ENCODE measurements at regions not wholly inside any gene's neighbourhood (a gene's known extent, or its start where the extent isn't known, plus 50 kb on each side); places are given as distances from the start of the nearest gene placed in this dataset.

DNA sequence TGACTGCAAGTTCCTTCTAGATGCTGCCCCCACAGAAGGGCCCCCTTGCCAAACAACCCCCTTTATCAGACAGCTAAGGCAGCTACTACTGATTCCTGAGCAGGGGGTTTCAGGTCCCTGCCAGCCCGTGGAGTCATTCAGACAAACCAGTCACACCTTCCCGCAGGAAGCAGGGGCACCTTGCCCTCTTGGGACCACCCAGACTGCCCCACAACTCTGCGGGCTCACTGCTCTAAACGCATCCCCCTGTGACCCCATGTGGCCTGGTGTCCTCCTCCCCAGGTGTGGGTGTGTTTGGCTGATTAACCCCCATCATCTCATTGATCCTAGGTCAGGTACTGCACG lies 298.9 kb downstream of the TCERG1L start:
- TF ChIP-seq POLR2A (IDR thresholded peaks at IDR 0.05): no peak
- TF ChIP-seq, protein P1, sequence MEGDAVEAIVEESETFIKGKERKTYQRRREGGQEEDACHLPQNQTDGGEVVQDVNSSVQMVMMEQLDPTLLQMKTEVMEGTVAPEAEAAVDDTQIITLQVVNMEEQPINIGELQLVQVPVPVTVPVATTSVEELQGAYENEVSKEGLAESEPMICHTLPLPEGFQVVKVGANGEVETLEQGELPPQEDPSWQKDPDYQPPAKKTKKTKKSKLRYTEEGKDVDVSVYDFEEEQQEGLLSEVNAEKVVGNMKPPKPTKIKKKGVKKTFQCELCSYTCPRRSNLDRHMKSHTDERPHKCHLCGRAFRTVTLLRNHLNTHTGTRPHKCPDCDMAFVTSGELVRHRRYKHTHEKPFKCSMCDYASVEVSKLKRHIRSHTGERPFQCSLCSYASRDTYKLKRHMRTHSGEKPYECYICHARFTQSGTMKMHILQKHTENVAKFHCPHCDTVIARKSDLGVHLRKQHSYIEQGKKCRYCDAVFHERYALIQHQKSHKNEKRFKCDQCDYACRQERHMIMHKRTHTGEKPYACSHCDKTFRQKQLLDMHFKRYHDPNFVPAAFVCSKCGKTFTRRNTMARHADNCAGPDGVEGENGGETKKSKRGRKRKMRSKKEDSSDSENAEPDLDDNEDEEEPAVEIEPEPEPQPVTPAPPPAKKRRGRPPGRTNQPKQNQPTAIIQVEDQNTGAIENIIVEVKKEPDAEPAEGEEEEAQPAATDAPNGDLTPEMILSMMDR (IDR thresholded peaks at IDR 0.05): no peak
- no peak for TF ChIP-seq POLR2AphosphoS5 (IDR thresholded peaks at IDR 0.05)
